Fibroblast of villous mesenchyme (primary cell): ENCODE measurements at regions not wholly inside any gene's neighbourhood (a gene's known extent, or its start where the extent isn't known, plus 50 kb on each side); places are given as distances from the start of the nearest gene placed in this dataset.

Source experiments
- DNase-seq: peaks from one replicate; pipeline ENCODE4 v3.0.0-alpha.2; 2010; ENCODE audit warnings: low read depth
- H3K4me3 ChIP-seq: 2 replicates; pipeline ENCODE4 v1.5.1; 2011; ENCODE audit warnings: low read depth, mild to moderate bottlenecking, low read length
- TF ChIP-seq, protein P1 (sequence below): IDR thresholded peaks from 2 replicates; pipeline ENCODE4 v1.5.1; 2012; ENCODE audit warnings: low read depth, mild to moderate bottlenecking, low read length; ENCODE audit not compliant: insufficient read depth

DNA sequence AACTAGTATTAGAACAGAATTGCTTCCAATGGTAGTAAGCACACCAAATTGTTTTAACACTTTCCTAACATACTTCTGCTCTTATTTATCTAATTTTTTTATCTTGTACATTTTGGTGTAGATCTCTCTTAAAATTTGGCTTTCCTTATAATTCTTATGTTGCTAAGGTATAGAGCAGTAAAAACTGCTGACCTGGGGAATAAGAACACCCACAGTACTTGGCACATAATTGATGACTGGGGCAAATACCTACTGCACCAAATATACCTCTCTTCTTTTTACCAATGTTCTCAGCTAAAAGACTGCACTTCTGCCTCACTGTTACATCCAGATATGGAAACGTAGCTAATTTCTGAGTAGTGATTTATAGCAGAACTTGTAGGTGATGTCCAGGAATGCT lies 642.2 kb downstream of the LIG4 start:
- TF ChIP-seq, protein P1, sequence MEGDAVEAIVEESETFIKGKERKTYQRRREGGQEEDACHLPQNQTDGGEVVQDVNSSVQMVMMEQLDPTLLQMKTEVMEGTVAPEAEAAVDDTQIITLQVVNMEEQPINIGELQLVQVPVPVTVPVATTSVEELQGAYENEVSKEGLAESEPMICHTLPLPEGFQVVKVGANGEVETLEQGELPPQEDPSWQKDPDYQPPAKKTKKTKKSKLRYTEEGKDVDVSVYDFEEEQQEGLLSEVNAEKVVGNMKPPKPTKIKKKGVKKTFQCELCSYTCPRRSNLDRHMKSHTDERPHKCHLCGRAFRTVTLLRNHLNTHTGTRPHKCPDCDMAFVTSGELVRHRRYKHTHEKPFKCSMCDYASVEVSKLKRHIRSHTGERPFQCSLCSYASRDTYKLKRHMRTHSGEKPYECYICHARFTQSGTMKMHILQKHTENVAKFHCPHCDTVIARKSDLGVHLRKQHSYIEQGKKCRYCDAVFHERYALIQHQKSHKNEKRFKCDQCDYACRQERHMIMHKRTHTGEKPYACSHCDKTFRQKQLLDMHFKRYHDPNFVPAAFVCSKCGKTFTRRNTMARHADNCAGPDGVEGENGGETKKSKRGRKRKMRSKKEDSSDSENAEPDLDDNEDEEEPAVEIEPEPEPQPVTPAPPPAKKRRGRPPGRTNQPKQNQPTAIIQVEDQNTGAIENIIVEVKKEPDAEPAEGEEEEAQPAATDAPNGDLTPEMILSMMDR, result no peak
- DNase-seq, result no peak
- H3K4me3 ChIP-seq, result no peak overlapping the region

GRCh38 chr13:107572156-107572555 lies 643.2 kb downstream of the LIG4 start:
- H3K4me3 ChIP-seq, result no peak overlapping the region
- TF ChIP-seq, protein P1, result no peak
- no peak for DNase-seq

DNA sequence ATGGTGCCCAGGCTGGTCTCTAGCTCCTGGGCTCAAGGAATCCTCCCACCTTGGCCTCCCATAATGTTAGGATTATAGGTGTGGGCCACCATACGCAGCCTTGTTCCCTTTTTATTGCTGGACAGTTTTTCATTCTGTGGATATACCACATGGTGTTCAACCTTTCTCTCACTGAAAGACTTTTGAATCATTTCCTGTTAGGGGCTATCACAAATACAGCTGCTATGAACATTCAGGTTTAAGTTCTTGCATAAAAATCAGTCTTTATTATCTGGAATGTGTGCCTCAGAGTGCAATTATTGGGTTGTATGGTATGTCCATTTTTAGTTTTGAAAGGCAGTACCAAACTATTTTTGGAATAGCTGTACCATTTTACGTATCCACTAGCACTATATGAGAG lies 647.2 kb downstream of the LIG4 start:
- no peak for DNase-seq
- TF ChIP-seq, protein P1, result no peak
- H3K4me3 ChIP-seq, result no peak overlapping the region

GRCh38 chr13:107563099-107563925 lies 652.0 kb downstream of the LIG4 start:
- H3K4me3 ChIP-seq, result no peak overlapping the region
- DNase-seq, result no peak
- TF ChIP-seq, protein P1, result no peak

DNA sequence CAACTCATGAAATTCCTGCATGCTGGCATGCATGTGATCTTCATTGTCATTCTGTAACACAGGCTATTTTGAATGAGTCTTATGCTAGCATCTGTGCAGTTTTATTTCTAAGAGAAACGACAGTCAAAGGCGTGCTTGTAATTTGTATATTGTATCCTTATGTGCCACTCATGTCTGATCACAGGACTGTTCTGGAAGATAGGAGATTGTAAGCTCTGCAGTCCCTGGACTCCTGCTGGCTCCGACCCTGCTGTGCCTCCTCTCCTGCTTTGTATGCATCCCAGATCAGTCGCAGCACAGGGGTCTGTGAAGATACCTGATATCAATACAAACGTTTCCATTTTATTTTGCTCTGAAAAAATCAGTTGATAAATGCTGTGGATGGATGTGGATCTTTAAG lies 653.1 kb downstream of the LIG4 start:
- TF ChIP-seq, protein P1, result no peak
- H3K4me3 ChIP-seq, result no peak overlapping the region
- no peak for DNase-seq

DNA sequence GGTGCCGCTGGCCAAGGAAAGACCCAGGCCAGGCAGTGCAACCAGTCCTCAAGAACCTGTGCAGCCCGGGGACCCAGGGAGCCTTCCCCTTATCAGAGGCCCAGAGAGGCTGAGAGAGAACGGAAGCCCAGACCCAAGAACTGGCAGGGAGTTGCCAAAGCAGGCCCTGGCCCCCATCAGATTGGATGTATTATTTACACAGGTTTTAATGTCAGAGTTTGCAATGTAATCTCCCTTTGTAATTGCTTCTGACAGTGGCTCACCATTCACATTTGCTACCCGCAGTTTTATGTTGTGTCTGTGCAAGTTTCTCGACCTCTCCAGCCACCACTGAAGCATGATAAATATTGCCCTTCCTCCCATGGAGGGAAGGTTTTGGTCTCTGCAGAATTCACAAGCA lies 660.9 kb downstream of the LIG4 start:
- no peak overlapping the region for H3K4me3 ChIP-seq
- TF ChIP-seq, protein P1, result no peak
- DNase-seq, result no peak

DNA sequence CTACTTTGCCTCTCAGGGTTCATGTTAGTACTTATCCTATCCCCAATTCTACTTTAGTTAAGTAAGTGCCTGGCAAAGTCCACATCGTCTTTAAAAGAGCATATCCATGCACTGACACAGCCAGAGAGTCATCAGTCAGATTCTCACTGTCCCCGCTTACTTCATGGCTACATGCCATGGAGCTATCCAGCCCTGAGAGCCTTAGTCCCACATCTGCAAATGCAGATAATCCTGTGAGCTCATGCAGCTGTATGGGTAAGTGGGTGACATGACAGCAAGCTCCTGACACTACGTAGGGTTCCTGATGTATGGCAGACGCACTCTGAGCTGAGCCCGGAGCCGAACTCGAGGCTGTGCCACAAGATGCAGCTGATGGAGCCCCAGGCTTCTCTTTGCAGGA lies 661.5 kb downstream of the LIG4 start:
- no peak overlapping the region for H3K4me3 ChIP-seq
- TF ChIP-seq, protein P1, result no peak
- DNase-seq, result peak; percentile 3
